Limb (tissue), 2 donors: ENCODE measurements at regions not wholly inside any gene's neighbourhood (a gene's known extent, or its start where the extent isn't known, plus 50 kb on each side); places are given as distances from the start of the nearest gene placed in this dataset.

Experiments
- DNase-seq, 2 donors: peaks; one replicate each; pipeline ENCODE4 v3.0.0-alpha.2; 2016; ENCODE audit errors: extremely low spot score in 2 of 2

DNA sequence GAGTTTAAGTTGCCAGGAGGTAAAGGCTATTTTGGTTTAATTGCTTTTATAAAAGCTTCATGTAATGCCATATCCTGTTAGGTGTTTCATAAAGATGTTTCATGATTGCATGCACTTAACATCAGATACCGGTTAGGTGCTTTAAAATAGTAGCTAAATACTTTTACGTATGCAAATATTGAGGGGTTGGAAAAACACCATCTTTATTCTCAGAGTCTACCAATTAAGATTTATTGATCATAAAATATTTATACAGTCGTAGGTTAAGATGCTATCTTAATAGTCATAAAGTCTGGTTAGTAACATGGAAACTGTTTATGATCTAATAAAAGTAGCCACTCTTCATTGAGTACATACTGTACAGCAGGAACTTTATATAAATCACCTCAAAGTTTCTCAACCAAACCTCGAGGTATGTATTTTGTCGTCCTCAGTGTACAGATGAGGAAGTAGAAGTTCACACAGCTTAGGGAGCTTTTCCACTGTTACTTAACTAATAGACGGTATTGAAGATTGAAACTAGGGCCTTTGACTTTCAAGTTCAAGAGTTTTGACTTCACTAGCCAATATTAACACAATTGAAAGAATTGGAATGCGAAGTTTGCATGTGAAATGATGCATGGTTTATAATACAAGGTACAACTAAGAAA lies 897.1 kb downstream of the GATA3 start:
- DNase-seq: no peak

DNA sequence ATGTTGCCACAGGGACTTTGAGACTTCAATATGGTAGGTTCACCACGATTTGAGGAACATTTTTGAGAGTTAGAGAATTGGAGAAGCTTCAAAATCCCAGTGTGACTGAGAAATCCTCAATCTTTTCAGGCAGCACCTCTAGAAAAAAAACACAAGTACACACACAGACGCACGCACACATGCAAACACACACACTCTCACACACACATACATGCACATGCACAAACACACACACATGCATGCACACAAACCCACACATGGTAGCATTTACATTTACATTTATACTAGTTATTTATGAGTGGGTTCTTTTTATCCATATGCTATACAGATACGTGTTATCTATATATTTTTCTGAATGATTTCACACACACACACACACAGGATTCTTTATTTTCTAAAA lies 901.9 kb downstream of the GATA3 start:
- DNase-seq: no peak

DNA sequence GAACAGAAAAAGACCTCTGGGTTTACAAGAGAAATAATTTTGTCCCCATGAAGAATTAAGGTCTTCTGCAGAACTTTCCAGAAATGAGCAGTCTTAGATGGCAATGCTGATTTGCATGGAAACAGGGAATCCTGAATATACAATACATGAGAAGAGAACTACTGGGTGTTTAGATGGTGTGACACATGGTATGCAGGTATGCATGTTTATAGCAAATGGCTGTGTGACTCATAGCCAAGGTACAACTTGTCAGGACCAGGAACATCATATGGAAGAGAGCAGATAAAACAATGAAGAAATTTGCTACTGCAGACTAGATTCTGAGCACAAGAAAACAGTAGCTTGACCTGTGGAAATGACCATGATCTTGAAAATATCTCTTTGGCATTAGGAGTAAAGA lies 907.8 kb downstream of the GATA3 start:
- no peak for DNase-seq

DNA sequence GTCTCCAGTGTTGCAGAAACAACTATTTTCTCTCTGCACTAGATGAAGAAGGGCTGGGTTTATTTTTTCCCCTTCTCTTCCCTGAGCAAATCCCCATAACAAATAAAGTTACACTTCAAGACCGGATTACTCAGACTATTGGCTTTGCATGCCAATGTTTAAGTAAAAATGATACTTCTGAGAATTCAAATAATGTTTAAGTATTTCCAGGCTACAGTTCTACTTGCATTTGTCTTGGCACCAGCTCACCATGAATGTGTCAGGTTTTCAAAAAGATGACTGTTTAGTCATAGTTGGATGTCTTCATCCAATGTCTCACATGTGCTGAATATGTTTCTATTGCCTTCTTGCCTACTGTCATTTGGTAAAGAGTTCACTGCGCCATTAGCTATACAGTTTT lies 912.6 kb downstream of the GATA3 start:
- DNase-seq: peak in 1 of 2 donors; percentile 66

DNA sequence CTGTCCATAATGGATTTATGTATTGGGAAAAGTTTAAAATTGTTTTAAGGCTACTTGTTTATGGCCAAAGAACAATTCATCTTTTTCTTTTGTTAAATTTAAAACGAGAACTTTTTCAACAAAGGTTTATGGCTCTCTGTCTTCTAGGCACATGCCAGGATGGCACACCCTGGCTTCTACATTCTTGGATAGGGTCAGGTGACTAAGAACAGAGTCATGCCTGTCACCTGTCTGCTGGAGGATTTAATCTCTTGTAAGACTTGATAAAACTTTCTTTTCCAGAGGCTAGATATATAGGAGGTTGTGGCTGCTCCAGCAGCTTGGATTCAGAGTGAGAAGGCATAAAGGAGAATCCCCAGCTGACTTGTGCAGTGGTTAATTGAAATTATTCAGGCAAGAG lies 915.4 kb downstream of the GATA3 start:
- no peak for DNase-seq

DNA sequence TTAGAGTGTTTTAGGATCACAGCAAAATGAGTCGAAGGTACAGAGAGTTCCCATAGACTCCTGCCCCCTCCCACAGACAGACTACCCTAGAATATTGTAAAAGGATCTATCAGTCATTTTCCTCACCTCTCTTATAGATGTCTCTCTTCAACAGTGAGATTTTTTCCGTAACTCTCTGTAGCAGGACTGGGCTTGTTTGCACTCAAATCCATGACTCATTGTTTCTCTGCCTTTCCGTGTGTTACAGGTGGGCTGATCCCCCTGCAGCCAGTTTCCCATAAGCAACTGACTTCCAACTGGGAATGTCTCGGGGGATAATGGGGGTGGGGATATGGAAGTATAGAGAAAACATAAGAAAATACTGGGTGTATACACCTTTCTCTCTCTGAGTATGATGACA lies 921.0 kb downstream of the GATA3 start:
- no peak for DNase-seq

DNA sequence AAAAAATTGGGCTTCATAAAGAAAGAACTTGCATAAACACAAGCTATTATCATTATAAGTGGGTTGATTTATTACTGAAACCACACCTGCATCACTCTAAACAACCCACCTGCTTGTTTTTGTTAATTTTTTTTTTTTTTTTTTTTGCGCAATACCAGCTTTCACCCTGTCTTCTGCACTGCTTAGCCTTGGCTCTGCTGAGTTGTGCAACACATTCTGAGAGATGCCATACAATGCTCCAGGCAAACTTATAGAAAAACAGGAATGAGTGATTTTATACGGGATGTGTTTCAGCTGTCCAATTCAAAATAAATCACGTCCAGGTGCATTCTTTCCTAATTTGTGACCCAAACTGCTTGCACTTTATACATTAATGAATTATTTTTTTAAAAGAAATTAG lies 923.6 kb downstream of the GATA3 start:
- DNase-seq: no peak

DNA sequence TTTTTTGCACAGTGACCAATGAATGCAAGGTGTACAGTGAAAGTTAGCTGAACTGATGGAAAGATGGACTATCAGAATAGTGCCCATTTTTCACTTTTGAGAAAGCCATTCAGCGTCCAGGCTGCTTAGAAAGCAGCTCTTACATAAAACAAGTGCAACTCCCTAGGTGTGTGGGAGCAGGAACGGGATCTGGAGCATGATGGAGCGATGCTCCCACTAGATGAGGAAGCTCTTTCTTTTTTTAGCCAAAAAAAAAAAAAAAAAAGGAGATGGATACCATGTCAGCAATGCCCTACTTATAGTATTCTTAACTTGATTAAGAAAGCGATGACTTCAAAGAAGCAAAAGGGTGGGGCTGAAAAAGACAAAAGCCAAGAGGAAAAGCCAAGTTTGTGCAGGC lies 925.5 kb downstream of the GATA3 start:
- no peak for DNase-seq

DNA sequence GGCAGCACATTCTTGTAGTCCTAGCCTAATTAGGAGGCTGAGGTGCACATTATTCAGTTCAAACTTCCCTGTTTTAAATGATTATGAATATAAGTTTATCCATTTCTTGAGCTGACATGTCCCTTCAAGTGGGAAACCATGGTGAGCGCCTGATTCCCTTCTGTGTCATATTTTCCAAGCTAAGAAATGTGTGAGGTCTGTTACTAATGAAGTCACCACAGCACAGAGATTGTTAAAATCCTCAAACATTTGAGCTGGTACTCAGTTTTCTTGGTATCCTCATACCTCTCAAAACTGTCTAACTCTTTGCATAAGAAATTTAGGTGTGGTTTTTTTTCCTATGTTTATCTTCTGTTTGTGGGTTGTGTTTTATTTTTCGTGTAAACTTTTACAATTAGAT lies 926.8 kb downstream of the GATA3 start:
- DNase-seq: no peak

DNA sequence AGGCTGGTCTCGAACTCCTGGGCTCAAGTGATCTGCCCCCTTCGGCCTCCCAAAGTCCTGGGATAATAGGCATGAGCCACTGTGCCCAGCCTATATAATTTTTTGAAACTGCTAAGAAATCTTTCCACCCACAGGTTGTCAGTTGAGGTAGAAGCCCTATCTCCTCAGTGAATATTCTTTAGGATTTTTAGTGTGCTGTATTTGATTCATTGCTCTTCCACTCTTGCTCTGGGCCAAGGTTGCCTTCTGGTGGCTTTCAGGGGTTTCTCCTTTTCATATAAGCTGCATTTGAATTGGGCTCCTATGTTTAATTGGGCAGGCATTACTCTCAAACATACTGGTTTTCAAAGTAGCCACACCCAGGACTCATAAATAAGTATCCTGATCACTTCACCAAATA lies 931.2 kb downstream of the GATA3 start:
- DNase-seq: no peak

DNA sequence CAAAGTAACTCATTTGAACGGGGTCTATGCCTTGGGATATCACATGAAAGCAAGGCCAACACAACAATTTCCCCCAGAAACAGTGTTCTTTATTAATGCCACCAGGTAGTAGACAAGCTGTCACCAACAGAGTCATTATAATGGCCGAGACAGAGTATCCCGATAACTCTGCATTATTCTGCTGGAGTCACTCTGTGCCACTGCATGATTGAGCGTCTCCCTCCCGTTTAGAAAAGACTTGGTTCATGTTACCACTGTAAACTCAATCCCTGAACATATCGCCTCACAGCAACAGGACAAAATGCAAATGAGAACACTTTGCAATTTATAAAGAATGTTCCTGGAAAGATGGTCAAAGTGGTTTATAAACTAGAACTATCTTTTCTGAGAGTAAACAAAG lies 932.5 kb downstream of the GATA3 start:
- DNase-seq: no peak

DNA sequence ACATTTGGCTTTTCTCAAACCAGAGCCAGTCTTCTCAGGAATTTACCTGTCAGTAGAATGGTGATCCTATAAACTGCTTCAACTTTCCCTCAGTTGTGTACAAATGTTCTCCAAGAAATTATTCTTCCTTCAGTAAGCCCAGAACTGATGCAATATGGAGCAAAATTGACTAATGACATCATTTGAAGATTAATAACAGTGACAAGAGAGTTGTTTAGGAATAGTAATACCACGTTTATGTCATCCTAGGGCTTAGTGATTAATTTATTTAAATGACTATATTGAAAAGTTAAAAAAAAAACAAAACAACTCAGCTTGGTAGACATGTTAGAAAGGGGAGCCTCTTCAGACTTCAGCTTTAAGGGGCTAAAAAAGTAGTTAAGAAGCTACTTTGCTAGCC lies 933.2 kb downstream of the GATA3 start:
- DNase-seq: no peak

DNA sequence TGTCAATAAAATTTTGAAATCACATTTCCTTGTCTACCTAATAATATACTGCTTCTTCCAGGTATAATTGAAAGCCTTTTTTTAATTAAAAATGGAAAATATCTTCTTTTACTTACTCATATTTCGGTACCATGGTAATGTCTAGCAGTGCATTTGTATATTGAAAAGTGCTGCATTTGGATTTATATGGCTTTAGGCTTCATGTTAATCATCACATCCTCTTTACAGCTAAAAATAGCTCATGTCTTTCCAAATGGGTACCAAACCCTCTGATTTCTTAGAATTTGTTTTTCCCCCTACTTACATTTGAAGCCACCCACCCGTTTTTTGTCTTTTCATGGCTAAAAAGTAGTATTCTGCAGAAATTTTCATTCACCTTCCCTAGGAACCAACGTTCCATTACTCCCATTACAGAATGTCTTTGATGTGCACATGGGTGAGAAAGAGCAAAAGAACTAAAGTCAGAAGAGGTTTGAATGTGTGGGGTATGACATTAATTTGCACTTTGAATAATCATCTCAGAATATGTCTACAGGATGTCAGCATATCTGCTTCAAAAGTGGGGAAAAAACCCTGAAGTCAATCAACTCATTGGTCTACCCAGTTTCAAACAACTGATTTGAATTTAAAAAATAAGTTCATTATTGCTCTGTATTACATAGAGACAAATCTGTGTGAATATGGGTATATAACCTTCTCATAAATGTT lies 935.9 kb downstream of the GATA3 start:
- DNase-seq: no peak

DNA sequence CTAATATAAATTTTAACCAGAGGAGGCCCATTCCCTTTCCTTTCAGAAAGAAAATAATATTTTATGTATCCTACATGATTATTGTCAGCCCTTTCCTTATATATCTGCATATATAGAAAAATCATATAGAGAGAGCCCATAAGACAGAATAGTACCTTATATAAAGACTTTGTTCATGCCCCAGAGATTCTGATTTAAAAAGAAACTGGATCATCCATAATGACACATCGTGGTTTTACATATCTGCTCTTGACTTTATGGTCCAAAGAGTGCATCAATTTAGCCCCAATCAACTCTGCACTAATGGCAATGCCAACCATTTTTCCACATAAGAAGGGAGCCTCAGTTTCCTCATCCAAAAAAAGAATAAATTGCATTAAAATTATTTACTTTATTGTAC lies 937.5 kb downstream of the GATA3 start:
- DNase-seq: no peak

DNA sequence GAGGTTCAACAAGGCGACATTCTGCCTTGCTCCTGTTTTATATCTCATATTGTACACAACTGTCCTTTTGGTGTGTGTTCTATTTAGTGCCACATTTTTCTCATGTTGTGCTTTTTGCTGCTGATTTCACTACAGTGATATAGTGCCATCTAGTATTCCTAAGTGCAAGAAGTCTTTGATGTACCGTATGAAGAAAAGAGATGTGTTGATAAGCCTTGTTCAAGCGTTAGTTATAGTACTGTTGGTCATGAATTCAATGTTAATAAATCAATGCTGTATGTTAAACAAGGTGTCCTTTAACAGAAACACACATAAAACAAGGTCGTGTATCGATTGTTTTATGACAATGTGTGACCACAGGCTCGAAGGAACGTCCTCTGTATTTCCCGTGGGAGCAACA lies 939.4 kb downstream of the GATA3 start:
- DNase-seq: no peak

DNA sequence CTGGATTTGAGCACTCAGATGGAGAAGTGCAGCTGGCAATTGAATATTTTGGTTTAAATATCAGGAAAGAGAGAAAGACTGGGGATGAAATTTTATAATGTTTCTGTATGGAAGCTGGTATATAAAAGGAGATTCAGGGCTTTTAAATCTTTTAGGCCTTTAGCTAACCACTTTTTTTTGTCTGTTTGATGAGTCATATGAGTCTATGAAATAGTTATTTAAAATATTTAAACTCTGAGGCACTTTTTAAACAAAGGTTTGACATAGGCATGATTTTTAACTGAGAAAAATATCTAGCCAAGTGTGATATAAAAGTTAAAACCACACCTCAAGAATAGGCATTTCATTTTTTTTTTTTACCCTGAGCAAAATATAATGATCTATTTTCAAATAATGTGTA lies 944.3 kb downstream of the GATA3 start:
- DNase-seq: no peak

DNA sequence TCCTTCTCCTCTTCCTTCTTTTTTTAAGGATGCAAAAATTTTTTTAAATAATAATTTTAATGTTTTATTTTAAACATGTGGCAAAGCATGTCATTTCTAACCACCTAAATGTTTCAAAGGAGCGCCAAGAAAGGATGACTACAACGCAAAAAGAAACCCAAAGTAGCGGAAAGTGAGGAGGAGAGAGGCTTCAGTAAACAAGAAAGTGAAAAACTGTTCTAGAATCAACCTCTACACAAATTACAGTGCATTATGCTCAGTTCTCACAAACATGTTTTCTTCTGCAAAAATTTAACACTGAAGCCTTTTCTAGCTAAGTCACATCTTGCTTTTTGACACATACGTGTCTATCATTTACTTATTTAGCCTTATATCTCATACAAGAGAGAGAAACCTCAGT lies 948.6 kb downstream of the GATA3 start:
- DNase-seq: no peak

DNA sequence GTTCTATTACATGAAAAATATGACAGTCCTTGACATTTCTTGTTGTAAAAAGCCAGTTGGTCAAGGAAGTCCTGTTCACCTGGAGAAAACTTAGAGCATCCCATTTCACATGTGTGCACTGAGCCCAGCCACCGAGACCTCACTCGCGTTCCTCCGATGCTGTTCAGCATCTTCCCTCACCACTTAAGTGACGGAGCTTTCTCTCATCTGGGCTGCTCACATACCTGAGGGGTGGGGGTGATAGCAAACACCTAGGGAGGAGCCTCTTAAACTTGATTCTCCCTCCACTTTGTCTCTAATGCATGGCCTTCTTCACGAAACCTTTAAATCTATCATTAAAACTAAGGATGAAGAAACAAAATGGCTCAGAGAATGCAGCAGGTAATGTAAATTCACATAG lies 950.2 kb downstream of the GATA3 start:
- DNase-seq: no peak

DNA sequence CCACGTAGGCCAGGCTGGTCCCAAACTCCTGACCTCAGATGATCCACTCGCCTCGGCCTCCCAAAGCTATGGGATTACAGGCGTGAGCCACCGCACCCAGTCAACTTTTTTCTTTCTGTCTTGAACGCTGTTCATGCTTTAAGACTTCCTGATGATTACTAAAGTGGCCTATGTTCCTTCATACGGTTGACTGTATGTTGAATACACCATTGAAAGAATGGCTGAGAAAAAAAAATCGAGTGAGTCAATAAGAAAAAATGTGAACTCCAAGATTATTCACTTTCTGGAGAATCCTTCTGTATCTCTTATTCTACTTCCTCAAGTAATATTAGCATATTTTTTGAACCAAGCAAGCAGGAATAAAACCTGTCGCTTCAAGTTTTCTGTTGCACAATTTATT lies 955.0 kb downstream of the GATA3 start:
- no peak for DNase-seq

DNA sequence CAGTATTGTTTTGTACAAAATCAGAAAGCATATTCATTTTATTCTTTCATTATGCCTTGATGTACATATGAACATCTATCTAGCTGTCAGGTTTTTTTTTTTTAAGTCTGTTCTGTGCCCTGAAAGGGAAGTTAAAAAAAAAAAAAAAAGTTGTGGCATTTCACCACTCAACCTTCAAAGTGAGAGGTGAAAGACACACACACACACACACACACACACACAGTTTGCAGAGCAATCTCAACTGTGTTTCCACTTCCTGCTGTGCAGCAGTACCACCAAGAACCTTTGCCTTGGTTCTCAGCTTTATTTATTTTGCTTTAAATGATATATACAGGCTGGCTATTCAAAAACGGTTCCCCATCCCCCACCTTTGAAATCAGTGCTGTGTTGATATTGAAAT lies 955.6 kb downstream of the GATA3 start:
- DNase-seq: no peak

DNA sequence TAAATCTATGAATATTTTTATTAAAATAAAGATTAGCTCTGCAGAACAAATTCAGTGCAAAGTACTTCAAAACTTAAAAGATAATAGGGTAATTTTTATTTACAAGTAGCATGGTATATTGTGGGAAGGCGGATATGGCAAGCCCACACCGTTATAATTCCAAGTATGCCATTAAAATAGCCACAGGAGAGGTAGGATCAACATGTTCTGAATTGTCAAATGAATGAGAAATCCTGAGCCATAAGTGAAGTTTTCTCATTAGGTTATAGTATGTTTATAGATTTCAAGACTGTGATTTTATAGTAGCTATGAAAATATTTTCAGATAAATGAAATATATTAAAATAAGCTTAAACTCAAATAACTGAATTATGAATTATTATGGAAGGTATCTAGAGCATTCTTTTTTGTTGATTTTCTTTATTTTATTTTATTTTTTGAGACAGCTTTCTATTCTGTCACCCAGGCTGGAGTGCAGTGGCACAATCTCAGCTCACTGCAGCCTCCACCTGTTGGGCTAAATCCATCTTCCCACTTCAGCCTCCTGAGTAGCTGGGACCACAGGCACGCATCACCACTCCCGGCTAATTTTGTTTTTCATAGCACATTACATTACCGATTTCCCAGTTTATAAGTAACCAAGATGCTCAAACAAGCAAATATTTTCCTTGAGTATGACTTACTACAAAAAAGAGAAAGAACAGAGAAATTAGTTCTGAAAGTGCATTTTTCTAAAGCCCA lies 956.6 kb downstream of the GATA3 start:
- DNase-seq: no peak

DNA sequence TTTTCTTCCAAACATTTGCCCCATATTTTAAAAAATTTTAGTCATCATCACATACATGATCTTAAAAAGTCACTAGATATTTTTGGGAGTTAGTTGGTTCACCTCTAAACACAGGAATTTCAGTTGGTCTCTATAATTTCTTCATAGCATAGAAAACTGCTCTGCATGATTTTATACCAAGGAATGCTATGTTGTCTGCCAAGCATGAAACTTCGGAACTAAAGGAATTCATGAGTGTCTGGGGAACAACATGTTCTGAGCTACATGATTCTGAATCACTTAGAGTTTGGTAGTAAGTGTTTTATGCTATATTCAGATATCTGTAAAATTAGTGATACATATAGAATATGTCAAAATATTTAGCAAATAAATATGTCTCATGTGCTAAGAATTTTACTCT lies 957.8 kb downstream of the GATA3 start:
- DNase-seq: peak in 1 of 2 donors; percentile 14

DNA sequence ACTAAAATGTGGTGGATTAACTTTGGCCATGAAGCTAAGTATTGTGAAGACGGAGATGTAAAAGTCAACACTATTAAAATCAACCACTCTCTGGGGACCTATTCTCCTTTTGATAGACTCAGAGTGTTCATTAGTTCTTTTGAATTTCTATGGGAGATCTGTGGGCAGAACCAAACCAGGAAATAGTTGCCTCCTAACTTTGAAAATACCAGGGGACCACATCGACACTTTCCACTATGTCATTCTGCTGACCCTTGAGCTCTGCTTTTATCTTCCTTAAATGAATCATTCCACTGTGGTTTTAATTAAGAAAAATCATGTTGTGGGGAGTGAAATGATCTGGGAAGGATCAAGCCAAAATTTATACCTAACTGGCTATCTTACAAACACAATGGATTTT lies 960.5 kb downstream of the GATA3 start:
- DNase-seq: no peak
